GM12874 (cell line): ENCODE measurements at regions not wholly inside any gene's neighbourhood (a gene's known extent, or its start where the extent isn't known, plus 50 kb on each side); places are given as distances from the start of the nearest gene placed in this dataset.

Experiments used
- CTCF ChIP-seq: IDR thresholded peaks from 2 replicates; pipeline ENCODE4 v1.5.1; 2011; ENCODE audit warnings: low read depth, mild to moderate bottlenecking, control low read depth, low read length, moderate library complexity; ENCODE audit not compliant: insufficient read depth

- no peak for TF ChIP-seq CTCF
Observed at GRCh38 chr2:161569401-161569800, 54.8 kb upstream of the SLC4A10 start.

DNA sequence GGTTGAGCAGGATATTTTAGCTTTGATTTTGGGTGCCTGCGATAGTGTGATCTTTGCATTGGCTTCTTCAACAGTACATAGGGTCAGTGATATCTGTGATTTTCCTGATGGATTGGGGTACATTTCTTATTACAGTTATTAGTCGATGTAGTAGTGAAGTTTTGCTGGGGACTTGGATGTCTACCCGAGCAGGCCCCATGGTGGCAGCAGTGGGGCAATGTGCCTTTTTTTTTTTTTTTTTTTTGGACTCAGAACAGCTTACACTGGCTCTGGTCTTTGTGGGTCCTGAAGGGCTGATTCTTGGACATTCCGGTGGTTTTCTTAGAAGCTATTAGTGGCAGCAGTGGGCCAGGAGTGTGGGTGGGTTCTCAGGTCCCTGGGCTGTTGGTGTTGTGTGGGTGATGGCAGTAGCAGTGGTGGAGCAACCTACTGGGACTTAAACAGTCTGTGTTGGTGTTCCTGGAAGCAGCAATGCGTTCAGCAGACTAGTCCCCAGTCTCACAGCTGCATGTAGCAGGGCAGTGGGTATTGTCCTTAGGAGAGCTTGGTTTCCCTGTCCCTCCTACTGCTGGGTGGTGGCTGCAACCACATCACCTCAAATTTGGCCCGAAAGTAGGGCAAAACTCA, 53.7 kb upstream of the SLC4A10 start:
- TF ChIP-seq CTCF = peak; percentile 15; the same call in 1 of the 2 replicates

DNA sequence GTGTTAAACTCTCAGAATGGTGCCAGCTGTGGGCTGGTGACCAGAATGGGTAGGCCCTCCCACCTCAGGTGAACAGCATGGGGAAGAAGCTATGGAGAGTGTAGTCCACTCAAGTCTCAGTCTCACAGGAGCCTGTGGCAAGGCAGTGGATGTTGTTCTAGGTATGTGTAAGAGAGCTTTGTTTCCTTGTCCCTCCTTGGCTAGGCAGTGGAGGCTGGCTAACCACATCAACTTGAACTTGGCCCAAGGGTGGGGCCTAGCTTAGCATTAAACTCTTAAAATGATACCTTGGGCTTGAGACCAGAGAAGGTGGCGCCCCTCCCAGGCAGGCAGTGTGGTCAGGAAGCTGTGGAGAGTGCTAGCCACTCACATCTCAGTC, 53.2 kb upstream of the SLC4A10 start:
- TF ChIP-seq CTCF = no peak
